Coronary artery (tissue), 2 donors: ENCODE measurements at regions not wholly inside any gene's neighbourhood (a gene's known extent, or its start where the extent isn't known, plus 50 kb on each side); places are given as distances from the start of the nearest gene placed in this dataset.

Experiments used
- DNase-seq: peaks from one replicate; pipeline ENCODE4 v3.0.0-alpha.2; 2017; ENCODE audit warnings: low spot score
- H3K27ac ChIP-seq, 2 donors: fragments of 200-600 bp; sonication (generic); one replicate each; pipeline ENCODE4 v1.5.1; 2016 to 2019
- H3K4me3 ChIP-seq: fragments of 200-600 bp; sonication (generic); 2 replicates; pipeline ENCODE4 v1.5.1; 2016; ENCODE audit warnings: mild to moderate bottlenecking, moderate library complexity
- CTCF ChIP-seq: fragments of 200-600 bp; sonication (generic); IDR thresholded peaks from one replicate; pipeline ENCODE4 v1.5.1; 2019; ENCODE audit warnings: antibody characterized with exemption

DNA sequence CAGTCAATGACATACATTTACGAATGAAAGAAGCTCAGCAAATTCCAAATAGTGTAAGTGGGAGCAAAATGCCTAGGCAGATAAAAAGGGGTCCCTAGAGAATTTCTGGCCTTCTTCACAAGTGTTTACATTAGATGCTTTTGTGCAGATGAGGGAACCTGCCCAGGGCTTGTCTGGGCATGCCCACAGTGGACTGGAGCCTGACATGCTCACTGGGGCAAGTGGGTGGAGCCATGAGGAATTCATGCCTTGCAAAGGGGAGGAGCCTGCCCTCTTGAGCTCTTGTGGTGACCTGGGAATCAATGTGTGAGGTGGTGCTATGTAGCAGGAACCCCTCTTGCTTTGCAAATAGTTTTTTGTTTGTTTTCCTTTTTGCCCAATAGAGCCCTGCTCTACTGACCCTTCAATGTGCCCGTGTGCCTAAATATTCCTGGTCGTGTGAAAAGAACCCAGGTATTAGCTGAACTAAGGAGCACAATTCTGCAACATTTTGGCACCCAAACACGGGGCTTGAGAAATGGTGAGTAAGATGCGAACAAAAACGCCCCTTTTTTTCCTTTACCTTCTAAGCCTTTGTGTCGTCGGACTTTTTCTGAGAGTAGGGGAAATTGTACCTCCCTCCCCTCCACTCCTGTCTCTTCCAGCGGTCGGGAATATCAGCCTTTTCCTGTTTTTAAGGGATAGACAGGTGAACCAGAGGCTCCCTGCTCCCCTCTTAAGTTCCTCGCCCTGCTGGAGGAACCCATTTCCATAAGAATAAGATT is 433.8 kb upstream of the CDH9 start:
- no peak for TF ChIP-seq CTCF
- Histone ChIP-seq H3K4me3 (no peak overlapping the region), H3K27ac (no peak overlapping the region)
- DNase-seq = no peak

- no peak for TF ChIP-seq CTCF
- DNase-seq = no peak
- Histone ChIP-seq H3K27ac (no peak overlapping the region), H3K4me3 (no peak overlapping the region)
Measured at GRCh38 chr5:27466959-27467358, 428.6 kb upstream of the CDH9 start.

DNA sequence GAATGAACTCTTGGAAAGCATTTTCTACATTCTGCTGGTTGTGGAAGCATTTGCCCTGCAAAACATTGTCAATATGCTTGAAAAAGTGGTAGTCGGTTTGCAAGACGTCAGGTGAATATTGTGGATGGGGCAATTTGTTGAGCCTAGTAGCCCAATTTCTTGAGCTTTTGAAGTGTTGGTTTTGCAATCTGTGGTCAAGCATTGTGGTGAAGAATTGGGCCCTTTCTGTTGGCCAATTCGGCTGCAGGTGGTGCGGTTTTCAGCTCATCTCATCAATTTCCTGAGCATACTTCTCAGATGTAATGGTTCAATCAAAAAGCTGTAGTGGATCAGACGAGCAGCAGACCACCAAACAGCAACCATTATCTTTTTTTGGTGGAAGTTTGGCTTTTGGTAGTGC is 426.8 kb upstream of the CDH9 start:
- Histone ChIP-seq H3K27ac (no peak overlapping the region), H3K4me3 (no peak overlapping the region)
- TF ChIP-seq CTCF = no peak
- DNase-seq = no peak

GRCh38 chr5:27463446-27464149 is 425.2 kb upstream of the CDH9 start:
- DNase-seq = no peak
- H3K27ac ChIP-seq = no peak overlapping the region
- TF ChIP-seq CTCF = no peak
- no peak overlapping the region for H3K4me3 ChIP-seq

GRCh38 chr5:27462936-27463335 is 424.6 kb upstream of the CDH9 start:
- H3K4me3 ChIP-seq = no peak overlapping the region
- no peak for DNase-seq
- TF ChIP-seq CTCF = no peak
- no peak overlapping the region for H3K27ac ChIP-seq

DNA sequence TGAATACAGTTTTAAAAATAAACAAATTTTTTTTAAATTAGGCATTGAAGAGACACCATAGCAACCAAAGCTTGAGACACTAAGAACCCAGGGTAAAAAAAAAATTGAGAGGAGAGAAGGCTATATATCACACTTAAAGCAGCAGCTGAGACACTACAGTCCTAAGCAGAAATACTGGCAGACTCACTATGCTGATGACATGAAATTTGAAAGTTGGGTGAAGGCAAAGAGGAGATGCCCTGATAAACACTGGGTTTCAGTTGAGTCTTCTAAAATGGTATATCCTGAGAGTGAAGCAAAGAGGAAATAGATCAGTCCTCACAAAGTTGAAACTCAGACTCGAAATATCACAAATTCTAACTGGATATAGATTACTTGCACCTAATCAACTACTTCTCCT is 419.9 kb upstream of the CDH9 start:
- H3K4me3 ChIP-seq = no peak overlapping the region
- H3K27ac ChIP-seq = no peak overlapping the region
- no peak for DNase-seq
- TF ChIP-seq CTCF = no peak

GRCh38 chr5:27451377-27451776 is 413.0 kb upstream of the CDH9 start:
- no peak overlapping the region for H3K27ac ChIP-seq
- no peak overlapping the region for H3K4me3 ChIP-seq
- no peak for DNase-seq
- TF ChIP-seq CTCF = no peak
